HEK293 (cell line): ENCODE measurements at regions not wholly inside any gene's neighbourhood (a gene's known extent, or its start where the extent isn't known, plus 50 kb on each side); places are given as distances from the start of the nearest gene placed in this dataset.

Experiments
- CTCF ChIA-PET: fragments of 350-600 bp; formaldehyde crosslinking; extraction: SDS; loops from one replicate; lab custom pipeline; 2021; ENCODE audit warnings: antibody characterized with exemption; lab: Yijun Ruan, JAX
- POLR2A ChIA-PET: fragments of 300-600 bp; formaldehyde crosslinking; extraction: SDS; loops from one replicate; lab custom pipeline; 2020; ENCODE audit warnings: antibody characterized with exemption, inconsistent platforms; lab: Yijun Ruan, JAX
- H3K27ac ChIP-seq: fragments of 200-500 bp; sonication (Bioruptor generic); 2 replicates; pipeline ENCODE4 v1.5.1; 2014; ENCODE audit warnings: low read depth, low read length, control low read depth, inconsistent platforms; ENCODE audit errors: extremely low read depth
- H3K36me3 ChIP-seq, 2 experiments: fragments of 200-500 bp in 1 of 2; sonication (Bioruptor generic) in 1 of 2; 1 replicate in 1 of 2; 2 replicates in 1 of 2; pipeline ENCODE4 v1.5.1; 2014 to 2017; ENCODE audit warnings: inconsistent platforms in 2 of 2, low read length in 2 of 2; ENCODE audit not compliant: control insufficient read depth in 2 of 2, insufficient read depth in 1 of 2
- H3K4me1 ChIP-seq: fragments of 200-500 bp; sonication (Bioruptor generic); 2 replicates; pipeline ENCODE4 v1.5.1; 2014; ENCODE audit warnings: mild to moderate bottlenecking, low read length, inconsistent platforms; ENCODE audit not compliant: control insufficient read depth, insufficient read depth
- H3K4me3 ChIP-seq: 2 replicates; pipeline ENCODE4 v1.5.1; 2011; ENCODE audit warnings: low read depth, mild to moderate bottlenecking, control low read depth, low read length, moderate library complexity
- H3K9me3 ChIP-seq: fragments of 200-500 bp; sonication (Bioruptor generic); 2 replicates; pipeline ENCODE4 v1.5.1; 2014; ENCODE audit warnings: low read depth, low read length, inconsistent platforms; ENCODE audit not compliant: control insufficient read depth, insufficient read depth
- PBX3 ChIP-seq: sonication (generic); formaldehyde crosslinking; IDR thresholded peaks from 2 replicates; pipeline ENCODE4 v1.8.1; 2022; ENCODE audit warnings: mild to moderate bottlenecking, moderate library complexity, missing genetic modification reagents
- REPIN1 ChIP-seq: fragments of 450-650 bp; formaldehyde crosslinking; IDR thresholded peaks from 2 replicates; pipeline ENCODE4 v1.5.1; 2017; ENCODE audit warnings: missing biosample characterization, missing genetic modification characterization, low read depth
- SP7 ChIP-seq: fragments of 450-650 bp; formaldehyde crosslinking; IDR thresholded peaks from 2 replicates; pipeline ENCODE4 v1.5.1; 2016; ENCODE audit warnings: missing biosample characterization, missing genetic modification characterization
- TCF7L2 ChIP-seq: IDR thresholded peaks from 2 replicates; pipeline ENCODE4 v1.6.1; 2011; ENCODE audit warnings: low read depth, mild to moderate bottlenecking, inconsistent platforms, low read length, moderate library complexity, borderline replicate concordance
- ZIC2 ChIP-seq: fragments of 450-650 bp; formaldehyde crosslinking; IDR thresholded peaks from 2 replicates; pipeline ENCODE4 v1.5.1; 2016; ENCODE audit warnings: missing biosample characterization, missing genetic modification characterization
- ZNF132 ChIP-seq: fragments of 450-650 bp; formaldehyde crosslinking; IDR thresholded peaks from 2 replicates; pipeline ENCODE4 v1.5.1; 2017; ENCODE audit warnings: missing biosample characterization, missing genetic modification characterization, borderline replicate concordance
- ZNF133 ChIP-seq: fragments of 450-650 bp; formaldehyde crosslinking; IDR thresholded peaks from 2 replicates; pipeline ENCODE4 v1.5.1; 2016; ENCODE audit warnings: missing biosample characterization, missing genetic modification characterization
- ZNF223 ChIP-seq: fragments of 450-650 bp; formaldehyde crosslinking; IDR thresholded peaks from 2 replicates; pipeline ENCODE4 v1.5.1; 2016; ENCODE audit warnings: missing biosample characterization, missing genetic modification characterization
- ZNF335 ChIP-seq: fragments of 450-650 bp; formaldehyde crosslinking; conservative IDR thresholded peaks from 2 replicates; pipeline ENCODE4 v1.5.1; 2016; ENCODE audit warnings: missing biosample characterization, missing genetic modification characterization
- ZNF341 ChIP-seq: fragments of 450-650 bp; formaldehyde crosslinking; IDR thresholded peaks from 2 replicates; pipeline ENCODE4; 2016; ENCODE audit warnings: low read depth, missing biosample characterization, missing genetic modification characterization
- ZNF394 ChIP-seq: fragments of 450-650 bp; formaldehyde crosslinking; IDR thresholded peaks from 2 replicates; pipeline ENCODE4 v1.5.1; 2016; ENCODE audit warnings: missing biosample characterization, missing genetic modification characterization, mild to moderate bottlenecking, moderate library complexity, borderline replicate concordance
- ZNF423 ChIP-seq: fragments of 450-650 bp; formaldehyde crosslinking; IDR thresholded peaks from 2 replicates; pipeline ENCODE4 v1.5.1; 2016; ENCODE audit warnings: missing biosample characterization, missing genetic modification characterization
- ZNF488 ChIP-seq: fragments of 450-650 bp; formaldehyde crosslinking; IDR thresholded peaks from 2 replicates; pipeline ENCODE4 v1.5.1; 2016; ENCODE audit warnings: missing biosample characterization, missing genetic modification characterization
- ZNF510 ChIP-seq: fragments of 450-650 bp; formaldehyde crosslinking; IDR thresholded peaks from 2 replicates; pipeline ENCODE4 v1.5.1; 2018; ENCODE audit warnings: mild to moderate bottlenecking, missing genetic modification characterization, missing biosample characterization; ENCODE audit not compliant: insufficient replicate concordance
- ZNF660 ChIP-seq: fragments of 450-650 bp; IDR thresholded peaks from 2 replicates; pipeline ENCODE4 v1.5.1; 2018; ENCODE audit warnings: missing biosample characterization, mild to moderate bottlenecking, missing genetic modification characterization
- ZNF768 ChIP-seq: fragments of 450-650 bp; formaldehyde crosslinking; IDR thresholded peaks from 2 replicates; pipeline ENCODE4 v1.5.1; 2018; ENCODE audit warnings: missing biosample characterization, mild to moderate bottlenecking, missing genetic modification characterization
- ZSCAN30 ChIP-seq: fragments of 450-650 bp; IDR thresholded peaks from 2 replicates; pipeline ENCODE4 v1.5.1; 2018; ENCODE audit warnings: missing biosample characterization, mild to moderate bottlenecking, missing genetic modification characterization, moderate library complexity

GRCh38 chr5:154607746-154608145 lies 129.7 kb upstream of the HAND1 start (continued):
- TF ChIP-seq ZNF488 (tag by site-specific recombination) (no peak), ZIC2 (tag by site-specific recombination) (peak; percentile 27; the same call in 1 of the 2 replicates)
- TF ChIP-seq, all 188 proteins: peak for 2

GRCh38 chr5:154606246-154606645 lies 128.2 kb upstream of the HAND1 start:
- Histone ChIP-seq H3K4me3 (no peak overlapping the region), H3K27ac (no peak overlapping the region), H3K36me3 (no peaks in the 10 kb centered on the region), H3K4me1 (no peaks in the 10 kb centered on the region), H3K9me3 (no peaks in the 10 kb centered on the region)
- POLR2A ChIA-PET, result no interaction called here
- no peak for TF ChIP-seq ZNF510
- no peak for TF ChIP-seq ZSCAN30 (tag by site-specific recombination)
- TF ChIP-seq REPIN1 (tag by site-specific recombination), result no peak
- no peak for TF ChIP-seq ZIC2 (tag by site-specific recombination)
- no peak for TF ChIP-seq PBX3 (CRISPR knock-in tag)
- TF ChIP-seq SP7 (tag by site-specific recombination), result no peak
- TF ChIP-seq ZNF133 (tag by site-specific recombination), result no peak
- TF ChIP-seq ZNF132 (tag by site-specific recombination), result no peak
- TF ChIP-seq ZNF223 (tag by site-specific recombination), result no peak
- CTCF ChIA-PET, result interaction anchor here (0.9 kb wide), 1 partner anchor 32 kb away, joined by 5 read pairs; no protein-coding TSS in a partner anchor

- Histone ChIP-seq H3K9me3 (no peaks in the 10 kb centered on the region), H3K4me3 (no peak overlapping the region), H3K27ac (no peak overlapping the region), H3K36me3 (no peaks in the 10 kb centered on the region), H3K4me1 (no peaks in the 10 kb centered on the region)
- CTCF ChIA-PET, result interaction anchor here (1.1 to 1.7 kb wide), 3 partner anchors 8 to 136 kb away, joined by 3 to 11 read pairs (median 4); no protein-coding TSS in a partner anchor
- TF ChIP-seq ZNF335 (peak; percentile 67), ZNF394 (tag by site-specific recombination) (no peak), ZIC2 (tag by site-specific recombination) (peak; percentile 59), ZNF341 (tag by site-specific recombination) (no peak), TCF7L2 (peak; percentile 72; the same call in 1 of the 2 replicates), ZNF423 (0 out of 2 replicates have a peak, but pooled peaks have one; percentile 26)
- POLR2A ChIA-PET, result no interaction called here
These were observed 126.1 kb upstream of the HAND1 start for GRCh38 chr5:154603953-154604679.

- Histone ChIP-seq H3K9me3 (no peaks in the 10 kb centered on the region), H3K36me3 (no peaks in the 10 kb centered on the region), H3K27ac (no peak overlapping the region), H3K4me1 (no peaks in the 10 kb centered on the region), H3K4me3 (no peak overlapping the region)
- TF ChIP-seq ZNF768, result peak; percentile 61; the same call in 1 of the 2 replicates
- TF ChIP-seq ZNF660 (tag by site-specific recombination), result no peak
- POLR2A ChIA-PET, result no interaction called here
- CTCF ChIA-PET, result interaction anchor here (1.1 to 1.7 kb wide), 3 partner anchors 9 to 135 kb away, joined by 3 to 11 read pairs (median 4); no protein-coding TSS in a partner anchor
These were observed 125.5 kb upstream of the HAND1 start for GRCh38 chr5:154603485-154603884.
